CD8-positive, alpha-beta memory T cell (primary cell): ENCODE measurements at regions not wholly inside any gene's neighbourhood (a gene's known extent, or its start where the extent isn't known, plus 50 kb on each side); places are given as distances from the start of the nearest gene placed in this dataset.

Experiments used
- CTCF ChIA-PET: fragments of 350-600 bp; sonication (Branson Sonifier 250); formaldehyde crosslinking; loops from one replicate; lab custom pipeline; 2021; ENCODE audit warnings: antibody characterized with exemption; lab: Charles Lee
- POLR2A ChIA-PET: fragments of 350-600 bp; sonication (Branson Sonifier 250); formaldehyde crosslinking; loops from one replicate; lab custom pipeline; 2021; ENCODE audit warnings: antibody characterized with exemption; lab: Charles Lee
- DNase-seq, 5 donors: peaks; one replicate each; pipeline versions ENCODE4 v3.0.0 to v3.0.0-alpha.2; 2020 to 2022; ENCODE audit warnings: mixed read lengths in 1 of 5
- H3K27ac ChIP-seq: one replicate; pipeline ENCODE4 v1.7.0; 2013; ENCODE audit warnings: low read depth, mild to moderate bottlenecking, low read length, moderate library complexity
- H3K27me3 ChIP-seq: 2 replicates; pipeline ENCODE4 v1.7.0; 2013; ENCODE audit warnings: low read length, mild to moderate bottlenecking; ENCODE audit not compliant: insufficient read depth, poor library complexity, severe bottlenecking
- H3K36me3 ChIP-seq: 2 replicates; pipeline ENCODE4 v1.7.0; 2013; ENCODE audit warnings: mild to moderate bottlenecking, low read length, moderate library complexity; ENCODE audit not compliant: insufficient read depth
- H3K4me1 ChIP-seq: 2 replicates; pipeline ENCODE4 v1.7.0; 2013; ENCODE audit warnings: mild to moderate bottlenecking, low read length, moderate library complexity; ENCODE audit not compliant: insufficient read depth
- H3K4me3 ChIP-seq: 2 replicates; pipeline ENCODE4 v1.7.0; 2013; ENCODE audit warnings: mild to moderate bottlenecking, low read length
- H3K9me3 ChIP-seq: 2 replicates; pipeline ENCODE4 v1.7.0; 2013; ENCODE audit warnings: mild to moderate bottlenecking, low read length
- H3K27ac Mint-ChIP-seq, 8 donors: one replicate each; pipeline ENCODE4 v1.8.0; 2020 to 2021; ENCODE audit warnings: mixed read lengths in 8 of 8, mild to moderate bottlenecking in 6 of 8, inconsistent platforms in 3 of 8, moderate library complexity in 3 of 8
- H3K27me3 Mint-ChIP-seq, 2 donors: one replicate each; pipeline ENCODE4 v1.8.0; 2020 to 2021; ENCODE audit warnings: mixed read lengths in 2 of 2, mild to moderate bottlenecking in 1 of 2, moderate library complexity in 1 of 2
- H3K36me3 Mint-ChIP-seq, 3 donors: one replicate each; pipeline ENCODE4 v1.8.0; 2020 to 2021; ENCODE audit warnings: mixed read lengths in 3 of 3, inconsistent platforms in 1 of 3, mild to moderate bottlenecking in 1 of 3
- H3K4me1 Mint-ChIP-seq, 3 donors: one replicate each; pipeline ENCODE4 v1.8.0; 2020 to 2021; ENCODE audit warnings: mixed read lengths in 3 of 3, inconsistent platforms in 1 of 3, mild to moderate bottlenecking in 1 of 3
- H3K4me3 Mint-ChIP-seq, 7 donors: one replicate each; pipeline ENCODE4 v1.8.0; 2020 to 2021; ENCODE audit warnings: mixed read lengths in 7 of 7, mild to moderate bottlenecking in 6 of 7, moderate library complexity in 4 of 7, inconsistent platforms in 2 of 7
- H3K9me3 Mint-ChIP-seq, 5 donors: one replicate each; pipeline ENCODE4 v1.8.0; 2020 to 2022; ENCODE audit warnings: mixed read lengths in 5 of 5, mild to moderate bottlenecking in 3 of 5, moderate library complexity in 2 of 5, inconsistent platforms in 1 of 5

- ChIA-PET CTCF (no interaction called here), POLR2A (no interaction called here)
- Mint-ChIP-seq H3K27me3 (no peaks in the 10 kb centered on the region), H3K36me3 (no peaks in the 10 kb centered on the region), H3K9me3 (peaks cover 0 to 7% (median under 1%) of the 10 kb centered on the region in 5 donors), H3K4me3 (no peak overlapping the region), H3K4me1 (no peaks in the 10 kb centered on the region), H3K27ac (no peak overlapping the region)
- Histone ChIP-seq H3K27ac (no peak overlapping the region), H3K9me3 (no peaks in the 10 kb centered on the region), H3K36me3 (no peaks in the 10 kb centered on the region), H3K27me3 (no peaks in the 10 kb centered on the region), H3K4me3 (no peak overlapping the region), H3K4me1 (no peaks in the 10 kb centered on the region)
- DNase-seq, result no peak
Measured at GRCh38 chr7:121796936-121797656, 75.9 kb upstream of the PTPRZ1 start.

- Histone ChIP-seq H3K27ac (no peak overlapping the region), H3K4me3 (no peak overlapping the region), H3K36me3 (no peaks in the 10 kb centered on the region), H3K9me3 (no peaks in the 10 kb centered on the region), H3K27me3 (no peaks in the 10 kb centered on the region), H3K4me1 (no peaks in the 10 kb centered on the region)
- H3K4me1 Mint-ChIP-seq, result no peaks in the 10 kb centered on the region
- H3K27me3 Mint-ChIP-seq, result no peaks in the 10 kb centered on the region
- H3K4me3 Mint-ChIP-seq, result no peak overlapping the region
- H3K36me3 Mint-ChIP-seq, result no peaks in the 10 kb centered on the region
- POLR2A ChIA-PET, result no interaction called here
- CTCF ChIA-PET, result no interaction called here
- no peak for DNase-seq
- H3K27ac Mint-ChIP-seq, result no peak overlapping the region
- H3K9me3 Mint-ChIP-seq, result peaks cover 0 to 7% (median 5%) of the 10 kb centered on the region in 5 donors
Measured at GRCh38 chr7:121796381-121796780, 76.6 kb upstream of the PTPRZ1 start.

GRCh38 chr7:121795736-121796135 lies 77.2 kb upstream of the PTPRZ1 start:
- Histone ChIP-seq H3K36me3 (no peaks in the 10 kb centered on the region), H3K27me3 (no peaks in the 10 kb centered on the region), H3K4me1 (no peaks in the 10 kb centered on the region), H3K4me3 (no peak overlapping the region), H3K27ac (no peak overlapping the region), H3K9me3 (no peaks in the 10 kb centered on the region)
- no peaks in the 10 kb centered on the region for H3K4me1 Mint-ChIP-seq
- H3K27ac Mint-ChIP-seq, result no peak overlapping the region
- no peak overlapping the region for H3K4me3 Mint-ChIP-seq
- H3K9me3 Mint-ChIP-seq, result peaks cover 0 to 7% (median 5%) of the 10 kb centered on the region in 5 donors
- CTCF ChIA-PET, result no interaction called here
- POLR2A ChIA-PET, result no interaction called here
- no peaks in the 10 kb centered on the region for H3K27me3 Mint-ChIP-seq
- no peaks in the 10 kb centered on the region for H3K36me3 Mint-ChIP-seq
- DNase-seq, result no peak

GRCh38 chr7:121793716-121794115 lies 79.2 kb upstream of the PTPRZ1 start:
- no peaks in the 10 kb centered on the region for H3K4me1 Mint-ChIP-seq
- H3K4me3 Mint-ChIP-seq, result no peak overlapping the region
- ChIA-PET POLR2A (no interaction called here), CTCF (no interaction called here)
- no peak overlapping the region for H3K27ac ChIP-seq
- no peaks in the 10 kb centered on the region for H3K27me3 Mint-ChIP-seq
- peaks cover 3 to 9% (median 7%) of the 10 kb centered on the region in 5 donors for H3K9me3 Mint-ChIP-seq
- no peaks in the 10 kb centered on the region for H3K27me3 ChIP-seq
- no peaks in the 10 kb centered on the region for H3K4me1 ChIP-seq
- no peak overlapping the region for H3K27ac Mint-ChIP-seq
- no peaks in the 10 kb centered on the region for H3K36me3 Mint-ChIP-seq
- DNase-seq, result no peak
- H3K9me3 ChIP-seq, result no peaks in the 10 kb centered on the region
- no peak overlapping the region for H3K4me3 ChIP-seq
- H3K36me3 ChIP-seq, result no peaks in the 10 kb centered on the region

GRCh38 chr7:121777672-121778071 lies 95.3 kb upstream of the PTPRZ1 start:
- H3K27me3 Mint-ChIP-seq, result no peaks in the 10 kb centered on the region
- Histone ChIP-seq H3K4me3 (no peak overlapping the region), H3K36me3 (no peaks in the 10 kb centered on the region), H3K9me3 (no peaks in the 10 kb centered on the region), H3K27me3 (no peaks in the 10 kb centered on the region), H3K4me1 (no peaks in the 10 kb centered on the region), H3K27ac (no peak overlapping the region)
- no peak overlapping the region for H3K27ac Mint-ChIP-seq
- no peaks in the 10 kb centered on the region for H3K4me1 Mint-ChIP-seq
- H3K4me3 Mint-ChIP-seq, result no peak overlapping the region
- ChIA-PET CTCF (no interaction called here), POLR2A (no interaction called here)
- no peaks in the 10 kb centered on the region for H3K36me3 Mint-ChIP-seq
- no peak for DNase-seq
- H3K9me3 Mint-ChIP-seq, result peaks cover 0 to 6% (median 0%) of the 10 kb centered on the region in 5 donors

DNA sequence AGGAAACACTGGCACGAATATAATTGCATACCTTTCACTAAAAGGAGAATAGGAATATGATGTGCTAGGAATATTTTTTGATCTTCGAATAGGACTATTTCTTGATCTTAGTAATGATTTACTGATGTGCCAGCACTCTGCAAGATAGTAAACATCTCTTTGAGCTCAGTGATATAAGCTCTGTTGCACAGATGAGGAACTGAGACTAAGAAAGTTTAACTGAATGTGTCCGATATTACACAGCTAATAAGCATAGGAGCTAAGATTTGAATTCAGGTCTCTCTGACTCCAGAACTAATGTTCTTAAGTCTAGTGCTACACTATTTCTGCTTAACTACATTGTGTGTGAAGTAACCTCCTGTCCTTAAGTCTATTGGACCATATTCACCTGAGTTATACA lies 98.4 kb upstream of the PTPRZ1 start:
- H3K27ac Mint-ChIP-seq, result no peak overlapping the region
- Histone ChIP-seq H3K4me3 (no peak overlapping the region), H3K9me3 (no peaks in the 10 kb centered on the region), H3K27ac (no peak overlapping the region), H3K4me1 (no peaks in the 10 kb centered on the region), H3K36me3 (no peaks in the 10 kb centered on the region), H3K27me3 (no peaks in the 10 kb centered on the region)
- CTCF ChIA-PET, result no interaction called here
- POLR2A ChIA-PET, result no interaction called here
- no peak for DNase-seq
- peaks cover 0 to 6% (median 0%) of the 10 kb centered on the region in 5 donors for H3K9me3 Mint-ChIP-seq
- no peak overlapping the region for H3K4me3 Mint-ChIP-seq
- no peaks in the 10 kb centered on the region for H3K4me1 Mint-ChIP-seq
- H3K36me3 Mint-ChIP-seq, result no peaks in the 10 kb centered on the region
- no peaks in the 10 kb centered on the region for H3K27me3 Mint-ChIP-seq

DNA sequence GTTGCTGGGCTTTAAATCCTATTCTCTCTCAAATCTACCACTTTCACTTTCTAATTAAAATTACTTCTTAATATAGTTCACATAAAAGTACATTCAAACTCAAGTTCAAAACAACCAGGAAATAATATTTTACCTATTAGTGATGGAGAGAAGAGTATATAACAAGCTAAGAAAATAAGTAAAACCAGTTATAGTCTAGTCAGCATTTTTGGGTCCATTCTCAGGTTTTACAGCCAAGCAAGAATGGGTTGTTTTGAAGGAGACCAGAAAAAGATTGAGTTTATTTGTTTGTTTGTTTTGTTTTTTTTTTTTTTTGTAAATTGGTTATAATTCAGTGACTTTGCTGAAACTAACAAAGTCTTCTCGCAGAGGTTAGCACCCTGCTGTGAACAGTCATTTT lies 106.3 kb upstream of the PTPRZ1 start:
- H3K4me1 ChIP-seq, result no peaks in the 10 kb centered on the region
- Mint-ChIP-seq H3K4me1 (no peaks in the 10 kb centered on the region), H3K27ac (no peak overlapping the region), H3K9me3 (peaks cover 0 to 13% (median 0%) of the 10 kb centered on the region in 5 donors), H3K4me3 (no peak overlapping the region), H3K27me3 (no peaks in the 10 kb centered on the region), H3K36me3 (no peaks in the 10 kb centered on the region)
- DNase-seq, result no peak
- no peak overlapping the region for H3K4me3 ChIP-seq
- POLR2A ChIA-PET, result no interaction called here
- CTCF ChIA-PET, result no interaction called here
- H3K9me3 ChIP-seq, result no peaks in the 10 kb centered on the region
- H3K36me3 ChIP-seq, result no peaks in the 10 kb centered on the region
- no peaks in the 10 kb centered on the region for H3K27me3 ChIP-seq
- H3K27ac ChIP-seq, result no peak overlapping the region

DNA sequence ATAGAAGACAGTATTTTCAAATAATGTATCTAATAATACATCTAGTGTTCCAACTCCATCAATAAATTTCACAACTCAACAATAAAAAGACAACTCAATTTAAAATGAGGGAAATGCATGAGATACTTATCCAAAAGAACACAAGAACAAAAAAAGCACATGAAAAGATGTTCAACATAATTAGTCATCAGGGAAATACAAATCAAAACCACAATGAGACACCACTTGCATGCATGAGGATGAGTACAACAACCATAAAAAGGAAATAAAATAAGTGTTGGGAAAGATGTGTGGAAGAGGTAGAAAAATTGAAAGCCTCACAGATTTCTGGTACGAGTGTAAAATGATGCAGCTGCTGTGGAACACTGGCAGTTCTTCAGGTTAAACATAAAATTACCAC lies 111.6 kb upstream of the PTPRZ1 start:
- ChIA-PET CTCF (no interaction called here), POLR2A (no interaction called here)
- no peaks in the 10 kb centered on the region for H3K36me3 ChIP-seq
- H3K9me3 ChIP-seq, result no peaks in the 10 kb centered on the region
- no peak overlapping the region for H3K27ac ChIP-seq
- Mint-ChIP-seq H3K27me3 (no peaks in the 10 kb centered on the region), H3K4me3 (no peak overlapping the region), H3K9me3 (peaks cover 0 to 7% (median 2%) of the 10 kb centered on the region in 5 donors), H3K4me1 (no peaks in the 10 kb centered on the region), H3K36me3 (no peaks in the 10 kb centered on the region), H3K27ac (no peak overlapping the region)
- DNase-seq, result no peak
- no peaks in the 10 kb centered on the region for H3K27me3 ChIP-seq
- H3K4me3 ChIP-seq, result no peak overlapping the region
- H3K4me1 ChIP-seq, result no peaks in the 10 kb centered on the region
